Raji (cell line): ENCODE measurements at regions not wholly inside any gene's neighbourhood (a gene's known extent, or its start where the extent isn't known, plus 50 kb on each side); places are given as distances from the start of the nearest gene placed in this dataset.

Experiments used
- POLR2A ChIP-seq: IDR thresholded peaks from 2 replicates; pipeline ENCODE4 v1.6.1; 2011; ENCODE audit warnings: low read depth, low read length, control low read depth; ENCODE audit not compliant: insufficient read depth

- TF ChIP-seq POLR2A: no peak
These were observed 481.0 kb downstream of the OMA1 start for GRCh38 chr1:58065520-58065919.

GRCh38 chr1:58064166-58064565 lies 482.4 kb downstream of the OMA1 start:
- TF ChIP-seq POLR2A: no peak

GRCh38 chr1:58063095-58063494 lies 483.4 kb downstream of the OMA1 start:
- TF ChIP-seq POLR2A: no peak

- no peak for TF ChIP-seq POLR2A
These were observed 483.9 kb downstream of the OMA1 start for GRCh38 chr1:58062635-58063034.

GRCh38 chr1:58060559-58061170 lies 485.9 kb downstream of the OMA1 start:
- no peak for TF ChIP-seq POLR2A

GRCh38 chr1:58059789-58060188 lies 486.7 kb downstream of the OMA1 start:
- no peak for TF ChIP-seq POLR2A

GRCh38 chr1:58058323-58058722 lies 488.2 kb downstream of the OMA1 start:
- TF ChIP-seq POLR2A: no peak

- no peak for TF ChIP-seq POLR2A
These were observed 488.7 kb downstream of the OMA1 start for GRCh38 chr1:58057826-58058225.

- no peak for TF ChIP-seq POLR2A
These were observed 499.2 kb downstream of the OMA1 start for GRCh38 chr1:58047265-58047858.

GRCh38 chr1:58045094-58045705 lies 501.3 kb downstream of the OMA1 start:
- TF ChIP-seq POLR2A: no peak

GRCh38 chr1:58041621-58042020 lies 504.9 kb downstream of the OMA1 start:
- no peak for TF ChIP-seq POLR2A

GRCh38 chr1:58038574-58038973 lies 508.0 kb downstream of the OMA1 start:
- TF ChIP-seq POLR2A: no peak

GRCh38 chr1:58035523-58035922 lies 511.0 kb downstream of the OMA1 start:
- no peak for TF ChIP-seq POLR2A

- no peak for TF ChIP-seq POLR2A
These were observed 513.2 kb downstream of the OMA1 start for GRCh38 chr1:58033311-58033710.

- no peak for TF ChIP-seq POLR2A
These were observed 513.9 kb downstream of the OMA1 start for GRCh38 chr1:58032611-58033073.

GRCh38 chr1:58031416-58031815 lies 515.1 kb downstream of the OMA1 start:
- no peak for TF ChIP-seq POLR2A

- TF ChIP-seq POLR2A: no peak
These were observed 516.1 kb downstream of the OMA1 start for GRCh38 chr1:58030456-58030855.

- no peak for TF ChIP-seq POLR2A
These were observed 528.9 kb downstream of the OMA1 start for GRCh38 chr1:58017641-58018040.
